ENCODE measurements at regions not wholly inside any gene's neighbourhood (a gene's known extent, or its start where the extent isn't known, plus 50 kb on each side); places are given as distances from the start of the nearest gene placed in this dataset.

DNA sequence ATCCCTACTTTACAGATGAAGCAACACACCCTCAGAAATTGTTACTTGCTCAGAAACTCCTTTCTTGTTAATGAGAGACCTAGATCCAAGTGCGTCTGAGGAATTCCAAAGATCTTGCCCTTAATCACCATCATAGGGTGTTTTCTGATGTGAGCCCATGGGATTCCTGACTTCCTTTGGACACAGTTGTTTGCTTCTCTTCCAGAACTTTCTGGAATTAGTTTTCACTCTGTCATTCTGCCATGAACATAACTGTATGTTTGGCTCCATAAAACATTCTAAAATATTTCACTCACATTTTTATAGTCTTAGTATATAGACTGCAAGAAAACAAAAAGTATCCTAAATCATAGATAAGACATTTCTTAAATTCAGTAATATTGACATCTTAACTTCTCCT is 593.9 kb upstream of the SOX11 start:
- DNase-seq (ENCODE audit: low spot score): no peak
- in situ Hi-C loops (cut with HindIII; ENCODE audit: low sequenced_read_pairs): no loop called here

DNA sequence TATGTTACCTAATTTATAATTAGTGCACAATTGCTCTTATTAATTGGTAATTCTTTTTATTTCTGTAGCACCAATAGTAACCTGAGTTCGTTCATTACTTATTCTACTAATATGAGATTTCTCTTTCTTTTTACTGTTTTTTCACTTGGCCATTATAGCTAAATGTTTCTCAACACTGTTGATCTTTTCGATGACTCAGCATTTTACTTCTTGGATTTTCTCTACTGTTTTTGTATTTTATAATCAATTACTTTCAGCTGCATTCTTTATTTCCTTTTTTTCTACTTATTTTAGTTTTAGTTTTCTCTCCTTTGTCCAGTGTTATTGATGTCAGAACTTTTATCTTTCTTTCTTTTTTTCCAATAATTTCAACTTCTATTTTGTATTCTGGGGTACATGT is 589.4 kb upstream of the SOX11 start:
- in situ Hi-C loops (cut with HindIII; ENCODE audit: low sequenced_read_pairs): no loop called here
- DNase-seq (ENCODE audit: low spot score): no peak

DNA sequence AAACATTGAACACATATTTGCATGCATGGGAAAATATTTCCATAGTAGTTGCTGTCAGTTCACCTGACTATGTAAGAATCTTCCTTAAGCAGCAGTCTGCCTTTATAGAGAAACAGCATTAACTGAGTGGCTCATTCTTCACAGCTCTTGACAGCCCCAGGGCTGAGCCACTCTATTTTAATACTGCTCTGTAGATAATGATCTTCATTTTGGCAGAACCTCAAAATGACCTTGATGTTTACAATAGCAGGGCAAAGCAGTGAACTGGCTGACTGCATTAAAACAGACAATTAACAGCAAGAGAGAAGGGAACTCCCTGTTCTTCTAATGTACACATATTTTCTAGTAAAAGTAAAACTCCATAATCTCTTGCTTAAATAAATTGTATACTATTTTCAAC is 580.6 kb upstream of the SOX11 start:
- DNase-seq (ENCODE audit: low spot score): no peak
- in situ Hi-C loops (cut with HindIII; ENCODE audit: low sequenced_read_pairs): no loop called here

DNA sequence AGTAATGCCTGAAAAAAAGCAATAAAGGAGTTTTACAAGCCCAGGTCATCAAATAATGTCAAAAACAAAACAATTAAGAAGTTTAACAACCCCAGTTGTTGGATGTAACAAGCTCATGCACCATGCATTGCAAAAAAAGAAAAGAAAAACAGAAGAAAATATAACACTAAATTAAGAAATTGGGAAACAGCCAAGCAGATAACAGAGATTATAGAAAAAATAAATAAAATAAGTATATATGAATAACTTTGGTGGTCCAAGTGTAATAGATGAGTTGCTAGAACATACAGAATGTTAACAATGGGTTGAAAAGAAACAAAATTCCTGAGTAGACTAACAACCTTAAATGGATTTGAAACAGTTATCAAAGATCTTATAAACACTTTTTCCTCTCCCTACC is 573.1 kb upstream of the SOX11 start:
- in situ Hi-C loops (cut with HindIII; ENCODE audit: low sequenced_read_pairs): no loop called here
- DNase-seq (ENCODE audit: low spot score): no peak

DNA sequence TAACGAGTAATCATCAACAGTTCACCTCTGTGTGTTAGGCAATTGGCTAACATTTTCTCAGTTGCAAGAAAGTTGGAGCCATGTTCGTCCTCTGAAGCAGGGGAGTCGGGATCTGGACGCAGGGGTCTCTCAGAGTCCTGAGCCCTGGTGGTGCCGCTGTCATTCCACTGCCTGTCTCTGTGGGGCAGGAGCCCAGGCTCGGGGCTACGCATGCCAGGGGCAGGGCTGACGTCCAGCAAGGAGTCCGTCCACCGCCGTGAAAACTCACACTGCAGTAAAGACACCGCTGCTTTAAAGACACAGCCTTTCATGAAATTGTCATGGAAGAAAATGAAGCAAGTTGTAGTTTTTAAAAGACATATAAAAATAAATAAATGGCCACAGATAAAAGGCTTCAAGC is 571.1 kb upstream of the SOX11 start:
- in situ Hi-C loops (cut with HindIII; ENCODE audit: low sequenced_read_pairs): no loop called here
- no peak for DNase-seq (ENCODE audit: low spot score)

DNA sequence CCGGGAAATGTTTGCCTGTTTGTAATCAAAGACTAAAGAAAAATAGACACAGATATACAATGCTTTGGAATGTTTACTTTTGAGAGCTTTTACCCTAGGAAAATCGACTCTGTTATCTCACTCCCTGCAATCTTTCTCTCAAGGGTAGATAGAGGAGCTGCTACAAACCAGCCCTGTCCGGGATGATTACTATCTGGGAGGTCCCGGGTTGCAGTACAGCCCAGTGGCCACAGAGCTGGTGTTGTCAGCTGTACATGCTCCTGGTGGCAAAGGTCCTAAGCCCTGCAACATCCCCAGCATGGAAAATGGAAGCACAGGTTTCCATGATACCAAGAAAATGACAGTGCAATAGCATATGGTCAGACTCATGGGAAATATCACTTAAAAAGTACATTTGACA is 570.5 kb upstream of the SOX11 start:
- DNase-seq (ENCODE audit: low spot score): no peak
- in situ Hi-C loops (cut with HindIII; ENCODE audit: low sequenced_read_pairs): no loop called here

DNA sequence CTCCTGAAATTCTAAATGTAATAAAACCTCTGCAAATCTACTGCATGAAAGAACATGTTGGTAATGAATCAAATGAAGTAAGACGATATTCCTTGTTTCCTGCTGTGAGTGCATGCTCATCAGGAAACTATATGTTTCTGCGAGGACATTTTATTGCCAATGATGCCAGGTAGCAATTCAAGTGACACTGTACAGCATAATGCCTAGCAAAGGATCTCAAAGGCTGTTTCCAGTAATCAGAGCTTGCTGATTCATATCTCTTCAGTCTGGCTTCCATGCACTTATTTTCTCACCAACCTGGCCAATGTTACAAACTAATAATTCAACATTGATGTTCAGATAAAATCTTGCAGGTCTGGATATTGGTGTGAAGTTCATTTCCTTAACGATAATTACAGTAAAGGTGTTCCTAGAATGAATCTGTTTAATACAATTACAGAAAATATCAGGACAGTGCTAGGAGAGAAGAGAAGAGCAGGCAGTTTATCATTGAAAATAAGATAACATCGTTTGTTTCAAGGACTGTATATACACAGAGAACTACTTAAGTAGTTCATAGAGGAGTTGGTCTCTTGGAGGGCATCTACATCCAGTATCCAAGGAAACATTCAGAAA is 568.5 kb upstream of the SOX11 start:
- no peak for DNase-seq (ENCODE audit: low spot score)
- in situ Hi-C loops (cut with HindIII; ENCODE audit: low sequenced_read_pairs): no loop called here

DNA sequence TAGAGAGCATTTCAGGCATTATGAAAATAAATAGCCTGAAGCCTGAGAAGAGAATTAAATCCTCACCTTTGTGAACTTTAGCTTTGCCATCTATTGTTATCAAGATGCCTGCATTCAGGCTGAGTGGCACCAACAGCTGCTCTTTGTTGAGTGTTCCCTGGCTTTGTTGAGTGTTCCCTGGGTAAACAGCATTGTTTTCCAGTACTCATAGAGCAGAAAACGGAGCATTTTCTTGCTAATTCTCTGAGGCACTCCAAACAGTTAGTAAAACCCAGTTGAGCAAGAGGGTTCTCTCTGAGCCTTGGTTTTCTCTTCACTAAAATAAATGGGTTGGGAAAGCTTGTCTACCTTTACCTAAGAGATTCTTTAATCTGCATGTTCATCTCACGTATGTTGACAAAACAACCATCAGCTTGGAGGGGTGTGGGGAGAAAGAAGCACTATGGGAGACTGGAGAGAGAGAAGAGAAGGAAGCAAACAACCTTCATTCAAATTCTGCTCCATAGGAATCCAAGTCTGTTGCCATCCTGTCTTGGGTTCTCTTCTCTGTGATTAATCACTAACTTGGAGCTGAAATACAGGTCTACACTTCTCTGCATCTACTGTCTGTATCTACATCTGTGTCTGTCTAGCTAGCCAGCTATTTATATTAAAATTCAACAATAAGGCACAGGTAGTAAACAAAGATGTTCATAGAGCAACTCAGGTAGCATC is 567.0 kb upstream of the SOX11 start:
- in situ Hi-C loops (cut with HindIII; ENCODE audit: low sequenced_read_pairs): no loop called here
- DNase-seq (ENCODE audit: low spot score): no peak

DNA sequence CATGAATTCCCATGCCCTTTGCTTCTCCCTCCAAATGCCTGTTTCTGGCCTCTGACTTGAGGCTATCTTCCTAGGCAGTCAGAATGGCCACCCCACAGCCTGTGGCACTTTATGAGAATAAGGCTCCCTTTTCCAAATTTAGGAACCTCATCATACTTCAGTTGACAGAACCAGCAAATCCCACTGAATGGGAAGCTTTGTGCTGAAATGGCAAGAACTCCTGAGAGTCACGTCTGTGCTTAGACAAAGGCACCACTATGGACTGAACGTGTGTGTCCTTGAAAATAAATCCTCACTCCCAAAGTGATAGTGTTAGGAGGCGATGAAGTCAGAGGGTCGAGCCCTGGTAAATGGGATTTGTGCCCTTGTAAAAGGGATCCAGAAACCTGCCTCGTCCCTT is 559.9 kb upstream of the SOX11 start:
- in situ Hi-C loops (cut with HindIII; ENCODE audit: low sequenced_read_pairs): no loop called here
- DNase-seq (ENCODE audit: low spot score): no peak

DNA sequence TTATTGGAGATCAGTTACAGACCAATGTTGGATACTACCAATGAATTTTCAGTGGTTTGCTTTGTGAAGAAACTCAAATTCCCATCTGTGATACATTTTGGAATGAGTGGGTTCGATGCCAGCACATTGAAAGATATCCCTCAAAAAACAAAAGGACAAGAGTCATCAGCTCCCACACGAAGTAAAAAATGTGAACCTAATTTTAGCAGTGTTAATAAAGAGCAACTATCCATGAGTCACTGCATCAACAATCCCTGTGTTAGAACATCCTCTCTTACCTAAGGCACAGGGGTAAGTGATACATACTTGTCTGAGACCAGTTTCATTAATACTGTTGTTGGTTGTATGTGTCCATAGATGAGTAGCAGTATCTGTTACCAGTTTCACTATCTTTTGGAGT is 551.8 kb upstream of the SOX11 start:
- no peak for DNase-seq (ENCODE audit: low spot score)
- in situ Hi-C loops (cut with HindIII; ENCODE audit: low sequenced_read_pairs): no loop called here

DNA sequence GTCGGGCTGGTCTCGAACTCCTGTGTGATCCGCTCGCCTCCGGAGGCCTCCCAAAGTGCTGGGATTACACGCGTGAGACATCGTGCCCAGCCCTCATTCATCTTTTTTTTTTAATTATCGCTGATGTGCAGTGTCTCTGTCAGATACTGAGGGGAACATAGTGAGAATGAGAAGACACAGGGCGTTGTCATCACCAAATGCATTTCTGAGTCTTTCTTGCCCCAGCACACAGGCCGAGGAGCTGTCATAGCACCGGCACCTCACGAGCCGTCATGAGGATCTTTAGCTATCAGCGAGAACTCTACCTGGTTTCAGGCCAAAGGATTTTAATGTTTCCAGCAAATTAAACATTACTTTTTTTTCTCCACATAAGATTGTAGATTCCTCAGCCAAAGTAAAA is 548.0 kb upstream of the SOX11 start:
- in situ Hi-C loops (cut with HindIII; ENCODE audit: low sequenced_read_pairs): no loop called here

DNA sequence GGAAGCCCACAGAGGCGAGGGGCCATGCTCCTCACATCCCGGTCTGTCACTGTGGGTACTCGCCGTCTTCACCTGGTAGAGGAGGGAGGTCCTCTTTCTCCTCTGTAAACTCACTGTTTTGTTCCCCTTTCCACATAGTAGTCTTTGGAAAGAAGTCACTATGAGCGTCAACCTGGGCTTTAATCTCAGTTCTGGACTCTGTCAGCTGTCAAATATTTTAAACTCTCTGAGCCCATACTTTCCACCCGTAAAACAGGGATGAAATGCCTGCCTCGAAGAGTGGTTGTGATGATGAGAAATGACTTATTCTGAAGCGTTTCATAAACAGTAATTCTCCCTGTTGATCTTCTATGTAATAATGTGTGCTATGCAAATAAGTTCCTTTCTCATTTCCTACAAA is 547.1 kb upstream of the SOX11 start:
- in situ Hi-C loops (cut with HindIII; ENCODE audit: low sequenced_read_pairs): no loop called here
- DNase-seq (ENCODE audit: low spot score): no peak

More for the DNA sequence above, 548.0 kb upstream of the SOX11 start:
- no peak for DNase-seq (ENCODE audit: low spot score)

DNA sequence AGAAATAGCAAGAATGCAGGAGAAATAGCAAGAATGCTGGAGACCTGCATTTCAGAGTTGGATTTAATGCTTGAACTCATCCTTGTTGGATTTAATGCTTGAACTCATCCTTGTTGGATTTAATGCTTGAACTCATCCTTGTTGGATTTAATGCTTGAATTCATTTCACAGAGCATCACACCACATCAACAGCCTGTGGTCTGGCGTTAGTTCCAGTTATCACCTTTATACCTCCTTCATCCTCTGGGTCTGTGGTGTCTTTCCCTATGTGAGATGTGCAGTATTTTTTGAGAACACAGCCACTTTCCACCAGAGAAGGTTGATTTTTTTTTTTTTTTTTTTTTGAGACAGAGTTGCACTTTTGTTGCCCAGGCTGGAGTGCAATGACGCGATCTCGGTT is 546.4 kb upstream of the SOX11 start:
- DNase-seq (ENCODE audit: low spot score): no peak
- in situ Hi-C loops (cut with HindIII; ENCODE audit: low sequenced_read_pairs): no loop called here

DNA sequence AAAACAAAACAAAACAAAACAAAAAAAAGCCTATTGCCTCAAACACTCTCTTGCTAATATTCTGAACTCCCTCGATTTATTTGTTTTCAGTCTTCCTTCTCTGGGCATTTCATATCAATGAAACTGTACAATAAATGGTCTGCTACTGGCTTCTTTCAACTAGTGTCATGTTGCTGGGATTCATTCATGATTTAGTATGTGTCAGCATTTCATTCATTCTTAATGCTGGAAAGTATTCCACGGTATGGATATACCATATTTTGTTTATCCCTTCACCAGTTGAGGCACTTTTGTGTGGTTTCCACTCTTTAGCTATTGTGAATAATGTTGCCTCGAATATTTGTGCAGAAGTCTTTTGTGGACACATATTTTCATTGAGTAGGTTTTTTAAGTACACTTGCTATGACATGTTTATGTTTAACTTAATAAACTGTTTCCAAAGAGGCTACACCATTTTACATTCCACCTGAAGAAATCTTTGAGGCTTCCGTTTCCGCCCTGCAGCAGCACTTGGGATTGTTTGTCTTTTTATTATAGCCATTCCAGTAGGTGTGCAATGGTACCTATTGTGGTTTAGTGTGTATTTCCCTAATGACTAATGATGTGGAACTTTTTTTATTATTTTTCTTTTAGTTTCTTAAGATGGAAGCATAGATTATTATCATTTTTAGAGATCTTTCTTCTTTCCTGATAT is 543.6 kb upstream of the SOX11 start:
- no peak for DNase-seq (ENCODE audit: low spot score)
- in situ Hi-C loops (cut with HindIII; ENCODE audit: low sequenced_read_pairs): no loop called here

DNA sequence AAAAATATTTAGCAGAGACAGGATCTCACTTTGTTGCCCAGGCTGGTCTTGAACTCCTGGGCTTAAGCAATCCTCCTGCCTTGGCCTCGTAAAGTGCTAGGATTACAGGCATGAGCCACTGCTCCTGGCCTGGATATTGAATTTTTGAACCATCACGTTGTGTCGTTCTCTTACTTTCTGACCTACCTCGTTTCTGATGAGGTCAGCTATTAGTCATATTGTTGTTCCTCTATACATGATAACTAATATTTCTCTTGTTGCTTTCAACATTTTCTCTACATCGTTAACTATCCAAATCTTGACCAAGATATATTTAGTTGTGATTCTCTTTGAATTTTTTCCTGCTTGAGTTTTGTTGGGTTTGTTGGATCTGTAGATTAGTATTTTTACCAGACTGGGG is 541.3 kb upstream of the SOX11 start:
- in situ Hi-C loops (cut with HindIII; ENCODE audit: low sequenced_read_pairs): no loop called here
- no peak for DNase-seq (ENCODE audit: low spot score)

DNA sequence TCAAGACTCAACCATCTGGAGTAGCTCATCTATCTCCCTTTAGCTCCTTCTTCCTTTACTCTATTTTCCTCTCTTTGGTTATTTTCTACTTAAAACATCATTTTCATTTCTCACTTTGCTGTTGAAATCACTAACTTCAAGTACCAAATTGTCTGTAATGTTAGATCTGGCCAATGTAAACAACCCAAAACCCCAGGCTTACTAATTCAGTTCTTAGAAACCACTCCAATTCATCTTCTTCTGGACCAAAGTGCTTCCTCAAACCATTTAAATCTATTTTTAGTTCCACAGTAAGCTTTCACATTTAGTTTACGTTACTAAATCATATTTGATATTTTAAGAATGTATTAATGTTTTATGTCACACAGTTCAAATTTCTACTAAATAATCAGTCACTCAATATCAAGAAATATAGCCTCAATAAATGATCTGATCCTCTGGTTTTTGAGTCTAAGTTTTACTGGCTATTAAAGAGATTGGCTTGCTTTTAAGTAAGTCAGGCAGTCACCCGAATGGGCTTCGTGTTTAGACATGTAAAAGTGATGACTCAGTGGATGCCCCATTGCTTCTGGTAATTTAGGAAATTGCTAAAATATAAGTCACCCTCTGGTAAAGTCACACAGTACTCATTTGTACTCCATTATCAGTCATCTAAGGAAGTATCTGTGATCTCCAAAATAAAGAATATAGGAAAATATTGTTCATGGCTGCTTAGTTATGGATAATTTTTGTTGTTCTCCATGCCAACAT is 527.2 kb upstream of the SOX11 start:
- DNase-seq (ENCODE audit: low spot score): no peak
- in situ Hi-C loops (cut with HindIII; ENCODE audit: low sequenced_read_pairs): no loop called here

DNA sequence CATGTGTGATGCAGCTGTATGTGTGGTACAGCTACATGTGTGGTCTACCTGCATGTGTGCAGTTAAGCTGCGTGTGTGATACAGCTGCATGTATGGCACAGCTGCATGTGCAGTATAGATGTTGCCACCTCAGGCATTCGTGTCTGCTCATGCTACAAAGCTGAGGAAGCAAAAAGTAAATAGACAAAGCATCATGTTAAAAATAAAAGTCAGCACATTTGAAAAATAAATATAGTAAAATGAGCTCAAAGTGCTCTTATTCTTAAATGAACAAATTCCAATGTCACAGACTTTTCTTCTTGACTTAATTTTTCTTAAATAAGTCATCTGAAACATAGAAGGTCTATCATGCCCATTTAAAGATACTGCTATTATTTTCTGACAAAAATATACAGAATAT is 519.3 kb upstream of the SOX11 start:
- DNase-seq (ENCODE audit: low spot score): no peak
- in situ Hi-C loops (cut with HindIII; ENCODE audit: low sequenced_read_pairs): no loop called here

DNA sequence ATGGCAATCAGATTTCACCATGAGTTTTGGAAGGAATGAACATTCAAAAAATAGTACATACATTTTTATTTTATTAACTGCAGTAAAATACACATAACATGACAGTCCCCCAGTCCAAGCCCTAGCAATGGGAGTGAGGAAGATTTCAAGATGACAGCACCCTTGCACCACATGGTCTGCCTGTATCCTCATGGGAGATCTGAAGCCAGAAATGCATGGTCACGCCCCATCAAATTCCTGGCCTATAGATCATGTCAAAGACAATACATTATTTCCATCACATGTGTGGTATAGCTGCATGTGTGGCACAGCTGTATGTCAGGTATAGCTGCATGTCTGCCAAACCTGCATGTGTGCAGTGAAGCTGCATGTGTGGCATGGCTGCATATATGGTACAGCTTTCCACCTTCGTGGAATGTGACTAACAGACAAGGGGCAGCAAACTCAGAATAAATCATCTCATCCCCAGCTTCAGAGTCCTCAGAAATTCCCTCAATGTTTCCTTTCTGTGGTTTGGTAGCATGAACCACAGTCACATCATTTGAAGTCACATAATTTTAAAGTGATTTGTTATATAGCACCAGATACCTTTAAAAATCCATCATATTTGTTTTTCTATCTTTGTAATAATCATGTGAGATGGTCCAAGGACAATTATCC is 518.2 kb upstream of the SOX11 start:
- in situ Hi-C loops (cut with HindIII; ENCODE audit: low sequenced_read_pairs): no loop called here
- no peak for DNase-seq (ENCODE audit: low spot score)

DNA sequence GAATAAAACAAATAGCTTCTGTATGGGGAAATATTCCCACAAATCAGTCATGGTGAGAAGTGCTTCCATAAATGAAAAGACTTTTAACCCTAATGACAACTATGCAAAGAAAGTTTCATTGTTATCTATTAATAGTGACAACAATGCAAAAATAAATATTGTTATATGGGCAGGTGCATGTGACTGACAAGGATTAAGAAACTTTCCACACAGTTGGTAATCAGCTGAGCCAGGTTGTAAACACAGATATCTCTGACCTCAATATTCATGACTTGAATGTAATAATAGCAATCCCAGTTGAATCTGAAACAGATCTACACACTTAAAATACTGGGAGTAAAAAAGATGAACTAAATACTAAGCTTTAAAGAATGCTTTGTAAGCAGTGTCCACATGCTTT is 517.0 kb upstream of the SOX11 start:
- DNase-seq (ENCODE audit: low spot score): no peak
- in situ Hi-C loops (cut with HindIII; ENCODE audit: low sequenced_read_pairs): no loop called here

DNA sequence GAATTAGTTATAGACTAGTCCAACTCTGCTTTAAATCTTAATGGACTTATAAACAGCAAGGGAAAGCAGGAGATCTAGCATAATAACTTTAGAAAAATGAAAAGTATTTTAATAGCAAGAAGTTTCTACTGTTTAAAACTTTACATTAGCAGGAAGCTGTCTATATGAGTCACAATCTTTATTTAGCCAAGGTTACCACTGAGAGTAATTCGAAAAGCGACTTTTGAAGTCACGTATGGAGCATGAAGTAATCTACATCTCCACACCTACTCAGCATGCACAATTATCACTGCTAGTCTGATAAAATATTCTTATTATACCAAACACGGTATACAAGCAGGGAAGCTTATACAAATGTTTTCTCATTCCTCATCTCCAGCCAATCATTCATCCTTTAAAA is 515.4 kb upstream of the SOX11 start:
- DNase-seq (ENCODE audit: low spot score): no peak
- in situ Hi-C loops (cut with HindIII; ENCODE audit: low sequenced_read_pairs): no loop called here

Measured in G401 (cell line).